HL-60 (cell line): ENCODE measurements at regions not wholly inside any gene's neighbourhood (a gene's known extent, or its start where the extent isn't known, plus 50 kb on each side); places are given as distances from the start of the nearest gene placed in this dataset.

Experiments used
- DNase-seq, 2 experiments: peaks; one replicate each; pipeline ENCODE4 v3.0.0-alpha.2; 2010 to 2020; ENCODE audit warnings: low read depth in 1 of 2, low spot score in 1 of 2
- H3K27ac ChIP-seq: fragments of 250-450 bp; sonication (Bioruptor Pico); replicated peaks from 2 replicates; pipeline ENCODE4 v1.5.1; 2020; ENCODE audit warnings: mild to moderate bottlenecking, moderate library complexity
- H3K27me3 ChIP-seq: fragments of 250-450 bp; sonication (Bioruptor Pico); 2 replicates; pipeline ENCODE4 v1.5.1; 2021; ENCODE audit warnings: mild to moderate bottlenecking, moderate library complexity; ENCODE audit not compliant: insufficient read depth, poor library complexity, severe bottlenecking
- H3K4me3 ChIP-seq: replicated peaks from 2 replicates; pipeline ENCODE4 v1.5.1; 2011; ENCODE audit warnings: mild to moderate bottlenecking, control low read depth, low read length; ENCODE audit not compliant: insufficient read depth
- GABPA ChIP-seq: IDR thresholded peaks from 2 replicates; pipeline ENCODE4 v1.6.1; 2012; ENCODE audit warnings: low read depth
- POLR2AphosphoS5 ChIP-seq: IDR thresholded peaks from 2 replicates; pipeline ENCODE4 v1.6.1; 2012; ENCODE audit warnings: low read depth
- SPI1 ChIP-seq: IDR thresholded peaks from 2 replicates; pipeline ENCODE4 v1.6.1; 2012; ENCODE audit warnings: low read depth, mild to moderate bottlenecking, borderline replicate concordance
- TF ChIP-seq, protein P1 (sequence below): IDR thresholded peaks from 2 replicates; pipeline ENCODE4 v1.6.1; 2012; ENCODE audit warnings: low read depth; ENCODE audit not compliant: insufficient replicate concordance
- TF ChIP-seq, protein P2 (sequence below): IDR thresholded peaks from one replicate; pipeline ENCODE4 v1.5.1; 2011; ENCODE audit warnings: low read length, control low read depth, inconsistent platforms; ENCODE audit not compliant: insufficient read depth

DNA sequence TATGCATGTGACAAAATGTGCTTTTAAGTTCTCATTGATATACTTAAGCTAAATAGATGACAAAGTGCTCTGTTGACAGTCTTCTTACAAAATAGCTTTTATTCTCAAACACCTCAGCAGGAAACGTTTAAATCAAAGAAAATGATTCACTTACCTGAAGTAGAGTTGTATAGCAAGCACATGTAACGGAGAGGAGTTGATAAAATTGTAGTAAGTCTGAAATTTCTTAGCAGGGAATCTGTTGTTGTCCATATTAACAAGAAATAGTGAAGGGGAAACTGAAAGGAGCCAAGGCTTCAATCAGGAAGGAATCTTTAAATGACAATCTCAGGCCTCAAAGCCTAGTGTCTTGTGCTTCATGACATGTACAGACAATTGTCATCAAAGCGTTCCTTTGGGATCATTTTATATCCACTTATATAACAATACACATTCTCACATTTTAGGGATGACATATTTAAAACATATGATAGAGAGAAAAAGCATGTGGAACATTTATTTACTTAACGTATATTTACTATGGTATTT, 2010.2 kb upstream of the IGFBP7 start:
- DNase-seq: no peak
- no peak overlapping the region for H3K4me3 ChIP-seq
- no peak overlapping the region for H3K27ac ChIP-seq
- TF ChIP-seq, protein P1, sequence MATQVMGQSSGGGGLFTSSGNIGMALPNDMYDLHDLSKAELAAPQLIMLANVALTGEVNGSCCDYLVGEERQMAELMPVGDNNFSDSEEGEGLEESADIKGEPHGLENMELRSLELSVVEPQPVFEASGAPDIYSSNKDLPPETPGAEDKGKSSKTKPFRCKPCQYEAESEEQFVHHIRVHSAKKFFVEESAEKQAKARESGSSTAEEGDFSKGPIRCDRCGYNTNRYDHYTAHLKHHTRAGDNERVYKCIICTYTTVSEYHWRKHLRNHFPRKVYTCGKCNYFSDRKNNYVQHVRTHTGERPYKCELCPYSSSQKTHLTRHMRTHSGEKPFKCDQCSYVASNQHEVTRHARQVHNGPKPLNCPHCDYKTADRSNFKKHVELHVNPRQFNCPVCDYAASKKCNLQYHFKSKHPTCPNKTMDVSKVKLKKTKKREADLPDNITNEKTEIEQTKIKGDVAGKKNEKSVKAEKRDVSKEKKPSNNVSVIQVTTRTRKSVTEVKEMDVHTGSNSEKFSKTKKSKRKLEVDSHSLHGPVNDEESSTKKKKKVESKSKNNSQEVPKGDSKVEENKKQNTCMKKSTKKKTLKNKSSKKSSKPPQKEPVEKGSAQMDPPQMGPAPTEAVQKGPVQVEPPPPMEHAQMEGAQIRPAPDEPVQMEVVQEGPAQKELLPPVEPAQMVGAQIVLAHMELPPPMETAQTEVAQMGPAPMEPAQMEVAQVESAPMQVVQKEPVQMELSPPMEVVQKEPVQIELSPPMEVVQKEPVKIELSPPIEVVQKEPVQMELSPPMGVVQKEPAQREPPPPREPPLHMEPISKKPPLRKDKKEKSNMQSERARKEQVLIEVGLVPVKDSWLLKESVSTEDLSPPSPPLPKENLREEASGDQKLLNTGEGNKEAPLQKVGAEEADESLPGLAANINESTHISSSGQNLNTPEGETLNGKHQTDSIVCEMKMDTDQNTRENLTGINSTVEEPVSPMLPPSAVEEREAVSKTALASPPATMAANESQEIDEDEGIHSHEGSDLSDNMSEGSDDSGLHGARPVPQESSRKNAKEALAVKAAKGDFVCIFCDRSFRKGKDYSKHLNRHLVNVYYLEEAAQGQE: no peak
- no peak for TF ChIP-seq GABPA
- TF ChIP-seq POLR2AphosphoS5: no peak
- TF ChIP-seq, protein P2, sequence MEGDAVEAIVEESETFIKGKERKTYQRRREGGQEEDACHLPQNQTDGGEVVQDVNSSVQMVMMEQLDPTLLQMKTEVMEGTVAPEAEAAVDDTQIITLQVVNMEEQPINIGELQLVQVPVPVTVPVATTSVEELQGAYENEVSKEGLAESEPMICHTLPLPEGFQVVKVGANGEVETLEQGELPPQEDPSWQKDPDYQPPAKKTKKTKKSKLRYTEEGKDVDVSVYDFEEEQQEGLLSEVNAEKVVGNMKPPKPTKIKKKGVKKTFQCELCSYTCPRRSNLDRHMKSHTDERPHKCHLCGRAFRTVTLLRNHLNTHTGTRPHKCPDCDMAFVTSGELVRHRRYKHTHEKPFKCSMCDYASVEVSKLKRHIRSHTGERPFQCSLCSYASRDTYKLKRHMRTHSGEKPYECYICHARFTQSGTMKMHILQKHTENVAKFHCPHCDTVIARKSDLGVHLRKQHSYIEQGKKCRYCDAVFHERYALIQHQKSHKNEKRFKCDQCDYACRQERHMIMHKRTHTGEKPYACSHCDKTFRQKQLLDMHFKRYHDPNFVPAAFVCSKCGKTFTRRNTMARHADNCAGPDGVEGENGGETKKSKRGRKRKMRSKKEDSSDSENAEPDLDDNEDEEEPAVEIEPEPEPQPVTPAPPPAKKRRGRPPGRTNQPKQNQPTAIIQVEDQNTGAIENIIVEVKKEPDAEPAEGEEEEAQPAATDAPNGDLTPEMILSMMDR: no peak
- no peak for TF ChIP-seq SPI1
- no peaks in the 10 kb centered on the region for H3K27me3 ChIP-seq

DNA sequence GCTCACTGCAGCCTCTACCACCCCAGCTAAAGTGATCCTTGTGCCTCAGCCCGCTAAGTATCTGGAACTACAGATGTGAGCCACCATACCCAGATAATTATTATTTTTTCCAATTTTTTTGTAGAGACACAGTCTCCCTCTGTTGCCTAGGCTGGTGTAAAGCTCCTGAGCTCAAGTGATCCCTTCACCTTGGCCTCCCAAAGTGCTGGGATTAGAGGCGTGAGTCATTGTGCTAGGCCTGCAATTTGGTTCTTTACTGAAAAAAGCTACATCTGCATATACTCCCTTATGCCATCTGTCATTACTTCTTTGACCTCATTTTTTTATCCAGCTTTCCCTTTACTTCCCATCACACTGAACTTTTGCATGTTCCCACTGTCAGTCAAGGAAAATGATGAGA, 2012.4 kb upstream of the IGFBP7 start:
- DNase-seq: no peak
- Histone ChIP-seq H3K27me3 (no peaks in the 10 kb centered on the region), H3K27ac (no peak overlapping the region), H3K4me3 (no peak overlapping the region)
- no peak for TF ChIP-seq POLR2AphosphoS5

DNA sequence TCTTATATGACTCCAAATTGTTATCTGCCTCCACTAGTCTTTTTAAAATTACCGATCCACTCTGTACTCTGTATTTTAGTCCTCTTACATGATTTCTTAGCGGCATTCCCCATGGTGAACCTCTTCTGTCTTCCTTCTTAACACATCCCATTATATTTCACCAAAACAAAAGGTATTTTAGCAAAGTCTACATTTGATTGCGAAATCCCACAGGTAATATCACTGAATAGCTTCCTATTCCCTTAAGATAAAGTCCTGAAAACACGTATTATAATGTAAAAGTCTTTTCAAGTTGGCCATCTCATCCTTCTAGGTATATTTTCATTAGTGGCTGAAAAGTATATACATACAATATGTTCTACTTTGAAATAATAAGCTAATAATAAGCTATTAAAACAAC, 2016.0 kb upstream of the IGFBP7 start:
- no peak for DNase-seq
- Histone ChIP-seq H3K27ac (no peak overlapping the region), H3K27me3 (no peaks in the 10 kb centered on the region), H3K4me3 (no peak overlapping the region)
- TF ChIP-seq, protein P2: no peak
- no peak for TF ChIP-seq SPI1
- no peak for TF ChIP-seq GABPA
- no peak for TF ChIP-seq POLR2AphosphoS5
- TF ChIP-seq, protein P1: no peak

DNA sequence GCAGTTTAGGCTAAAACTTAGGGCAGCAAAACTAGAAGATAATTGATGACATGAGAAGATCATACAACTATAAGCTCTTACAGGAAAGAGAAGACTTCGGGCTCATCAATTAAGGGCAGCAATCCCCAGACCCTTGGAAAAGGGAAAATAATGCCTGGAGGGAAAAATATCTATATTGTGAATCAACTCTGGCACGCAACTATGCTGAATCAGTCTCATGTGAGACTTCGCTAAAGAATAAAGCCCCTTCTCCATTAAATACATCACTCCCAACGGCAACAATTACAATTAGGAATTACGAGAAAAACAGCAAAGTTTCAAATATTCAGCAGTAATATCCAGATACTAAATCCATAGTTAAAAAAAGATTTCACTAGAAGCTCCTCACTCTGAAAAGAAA, 2016.8 kb upstream of the IGFBP7 start:
- no peak overlapping the region for H3K4me3 ChIP-seq
- no peak overlapping the region for H3K27ac ChIP-seq
- no peaks in the 10 kb centered on the region for H3K27me3 ChIP-seq
- no peak for DNase-seq
- TF ChIP-seq POLR2AphosphoS5: no peak
- no peak for TF ChIP-seq GABPA
- TF ChIP-seq, protein P2: no peak
- TF ChIP-seq SPI1: no peak
- TF ChIP-seq, protein P1: no peak
